ENCODE measurements at regions not wholly inside any gene's neighbourhood (a gene's known extent, or its start where the extent isn't known, plus 50 kb on each side); places are given as distances from the start of the nearest gene placed in this dataset.
A peak's percentile ranks its signal among the peaks of the same experiment; 100 is the strongest.

- no peaks in the 10 kb centered on the region for H3K9me2 ChIP-seq (replicated peaks; ENCODE audit: insufficient read depth)
- no peaks in the 10 kb centered on the region for H3K79me2 ChIP-seq
- no peak for DNase-seq (ENCODE audit: low spot score)
- no peak overlapping the region for H2AFZ ChIP-seq
- 59% methylated on average over 5 of the region's 5 CpGs for WGBS (ENCODE audit: low lambda C conversion rate, missing lambda C conversion rate)
- no peak overlapping the region for H3K4me2 ChIP-seq
- H3K36me3 ChIP-seq (replicated peaks; ENCODE audit: insufficient read depth, low read depth), result no peaks in the 10 kb centered on the region
- H3K27me3 ChIP-seq, result no peaks in the 10 kb centered on the region
- no peaks in the 10 kb centered on the region for H3K4me1 ChIP-seq (ENCODE audit: insufficient read depth)
- TF ChIP-seq EZH2 (IDR thresholded peaks at IDR 0.05; ENCODE audit: borderline replicate concordance) (no peak), EZH2phosphoT487 (IDR thresholded peaks at IDR 0.05; ENCODE audit: low read depth, severe bottlenecking, unreplicated experiment) (no peak)
- TF ChIP-seq, protein P1, sequence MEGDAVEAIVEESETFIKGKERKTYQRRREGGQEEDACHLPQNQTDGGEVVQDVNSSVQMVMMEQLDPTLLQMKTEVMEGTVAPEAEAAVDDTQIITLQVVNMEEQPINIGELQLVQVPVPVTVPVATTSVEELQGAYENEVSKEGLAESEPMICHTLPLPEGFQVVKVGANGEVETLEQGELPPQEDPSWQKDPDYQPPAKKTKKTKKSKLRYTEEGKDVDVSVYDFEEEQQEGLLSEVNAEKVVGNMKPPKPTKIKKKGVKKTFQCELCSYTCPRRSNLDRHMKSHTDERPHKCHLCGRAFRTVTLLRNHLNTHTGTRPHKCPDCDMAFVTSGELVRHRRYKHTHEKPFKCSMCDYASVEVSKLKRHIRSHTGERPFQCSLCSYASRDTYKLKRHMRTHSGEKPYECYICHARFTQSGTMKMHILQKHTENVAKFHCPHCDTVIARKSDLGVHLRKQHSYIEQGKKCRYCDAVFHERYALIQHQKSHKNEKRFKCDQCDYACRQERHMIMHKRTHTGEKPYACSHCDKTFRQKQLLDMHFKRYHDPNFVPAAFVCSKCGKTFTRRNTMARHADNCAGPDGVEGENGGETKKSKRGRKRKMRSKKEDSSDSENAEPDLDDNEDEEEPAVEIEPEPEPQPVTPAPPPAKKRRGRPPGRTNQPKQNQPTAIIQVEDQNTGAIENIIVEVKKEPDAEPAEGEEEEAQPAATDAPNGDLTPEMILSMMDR (IDR thresholded peaks at IDR 0.05; ENCODE audit: poor library complexity), result no peak
- H3K9me3 ChIP-seq (ENCODE audit: low read depth), result no peaks in the 10 kb centered on the region
- H3K4me3 ChIP-seq, result no peak overlapping the region
- H4K20me1 ChIP-seq (ENCODE audit: insufficient read depth, poor library complexity, severe bottlenecking), result no peaks in the 10 kb centered on the region
- peak overlapping the region; percentile 21 for H3K27ac ChIP-seq
Measured at GRCh38 chr3:72129501-72130094, 344.6 kb upstream of the PROK2 start.

GRCh38 chr3:72128921-72129320 lies 344.0 kb upstream of the PROK2 start:
- Histone ChIP-seq H4K20me1 (ENCODE audit: insufficient read depth, poor library complexity, severe bottlenecking) (no peaks in the 10 kb centered on the region), H3K4me1 (ENCODE audit: insufficient read depth) (no peaks in the 10 kb centered on the region), H3K9me3 (ENCODE audit: low read depth) (no peaks in the 10 kb centered on the region), H3K36me3 (replicated peaks; ENCODE audit: insufficient read depth, low read depth) (no peaks in the 10 kb centered on the region), H3K79me2 (no peaks in the 10 kb centered on the region), H3K4me2 (no peak overlapping the region), H3K9me2 (replicated peaks; ENCODE audit: insufficient read depth) (no peaks in the 10 kb centered on the region), H3K27me3 (no peaks in the 10 kb centered on the region), H2AFZ (no peak overlapping the region), H3K4me3 (no peak overlapping the region), H3K27ac (peak overlapping the region; percentile 21)
- no peak for DNase-seq (ENCODE audit: low spot score)
- WGBS (ENCODE audit: low lambda C conversion rate, missing lambda C conversion rate), result 80% methylated on average over 2 of the region's 2 CpGs
- TF ChIP-seq EZH2phosphoT487 (IDR thresholded peaks at IDR 0.05; ENCODE audit: low read depth, severe bottlenecking, unreplicated experiment), result no peak
- TF ChIP-seq, protein P1 (IDR thresholded peaks at IDR 0.05; ENCODE audit: poor library complexity), result no peak
- no peak for TF ChIP-seq EZH2 (IDR thresholded peaks at IDR 0.05; ENCODE audit: borderline replicate concordance)

DNA sequence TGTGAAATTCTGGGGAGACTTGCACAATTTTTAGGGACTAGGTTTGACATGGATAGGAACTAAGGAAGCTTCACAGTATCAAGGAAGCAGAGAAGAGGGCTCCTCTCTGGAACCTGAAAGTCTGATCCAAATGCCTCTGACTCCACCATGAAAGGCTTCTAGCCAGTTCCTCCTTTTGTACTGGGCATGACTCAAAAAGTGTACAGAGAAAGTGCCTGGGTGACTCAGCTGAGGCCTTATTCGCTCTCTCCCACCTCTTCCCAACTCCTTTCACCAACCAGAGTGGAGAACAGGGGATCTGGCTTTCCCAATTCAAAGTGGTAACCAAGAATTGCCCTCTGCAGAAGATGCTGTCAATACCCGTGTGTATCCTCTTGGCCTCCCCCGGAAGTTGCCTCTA lies 342.9 kb upstream of the PROK2 start:
- TF ChIP-seq, protein P1 (IDR thresholded peaks at IDR 0.05; ENCODE audit: poor library complexity), result no peak
- no peak for TF ChIP-seq EZH2 (IDR thresholded peaks at IDR 0.05; ENCODE audit: borderline replicate concordance)
- Histone ChIP-seq H3K79me2 (no peaks in the 10 kb centered on the region), H3K4me2 (no peak overlapping the region), H3K4me1 (ENCODE audit: insufficient read depth) (no peaks in the 10 kb centered on the region), H3K36me3 (replicated peaks; ENCODE audit: insufficient read depth, low read depth) (no peaks in the 10 kb centered on the region), H3K9me2 (replicated peaks; ENCODE audit: insufficient read depth) (no peaks in the 10 kb centered on the region), H3K9me3 (ENCODE audit: low read depth) (no peaks in the 10 kb centered on the region), H3K27ac (no peak overlapping the region), H3K27me3 (no peaks in the 10 kb centered on the region), H3K4me3 (no peak overlapping the region), H4K20me1 (ENCODE audit: insufficient read depth, poor library complexity, severe bottlenecking) (no peaks in the 10 kb centered on the region), H2AFZ (no peak overlapping the region)
- no peak for DNase-seq (ENCODE audit: low spot score)
- WGBS (ENCODE audit: low lambda C conversion rate, missing lambda C conversion rate), result 98% methylated on average over 3 of the region's 3 CpGs

DNA sequence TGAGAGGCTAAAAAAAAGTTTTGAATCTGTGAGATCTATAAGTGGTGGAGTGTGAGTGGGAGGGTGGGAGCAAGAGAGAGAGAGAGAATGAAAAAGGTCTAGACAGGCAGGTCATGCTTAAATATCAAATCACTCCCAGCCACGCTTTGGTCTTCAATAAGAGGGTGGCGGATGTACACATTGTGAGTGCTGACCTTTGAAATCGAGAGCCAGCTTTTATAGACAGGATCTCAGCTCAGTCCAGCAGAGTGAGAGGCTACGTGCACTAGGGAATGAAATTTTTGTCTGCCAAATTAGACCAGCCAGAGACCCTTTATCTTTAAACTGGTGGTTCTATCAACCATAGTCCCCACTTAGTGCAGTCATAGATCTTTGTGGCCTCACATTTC lies 342.3 kb upstream of the PROK2 start:
- Histone ChIP-seq H3K36me3 (replicated peaks; ENCODE audit: insufficient read depth, low read depth) (no peaks in the 10 kb centered on the region), H3K4me2 (no peak overlapping the region), H4K20me1 (ENCODE audit: insufficient read depth, poor library complexity, severe bottlenecking) (no peaks in the 10 kb centered on the region), H3K27me3 (no peaks in the 10 kb centered on the region), H3K4me1 (ENCODE audit: insufficient read depth) (no peaks in the 10 kb centered on the region), H3K4me3 (no peak overlapping the region), H3K79me2 (no peaks in the 10 kb centered on the region), H3K27ac (no peak overlapping the region), H3K9me3 (ENCODE audit: low read depth) (no peaks in the 10 kb centered on the region), H2AFZ (no peak overlapping the region), H3K9me2 (replicated peaks; ENCODE audit: insufficient read depth) (no peaks in the 10 kb centered on the region)
- TF ChIP-seq EZH2phosphoT487 (IDR thresholded peaks at IDR 0.05; ENCODE audit: low read depth, severe bottlenecking, unreplicated experiment), result no peak
- no peak for TF ChIP-seq EZH2 (IDR thresholded peaks at IDR 0.05; ENCODE audit: borderline replicate concordance)
- TF ChIP-seq, protein P1 (IDR thresholded peaks at IDR 0.05; ENCODE audit: poor library complexity), result no peak
- no peak for DNase-seq (ENCODE audit: low spot score)
- 80% methylated on average over 4 of the region's 4 CpGs for WGBS (ENCODE audit: low lambda C conversion rate, missing lambda C conversion rate)

All from hepatocyte (in vitro differentiated cells).